Cardiac fibroblast (primary cell): ENCODE measurements at regions not wholly inside any gene's neighbourhood (a gene's known extent, or its start where the extent isn't known, plus 50 kb on each side); places are given as distances from the start of the nearest gene placed in this dataset.

Source experiments
- DNase-seq, 2 donors: peaks; one replicate each; pipeline versions ENCODE4 v3.0.0 to v3.0.0-alpha.2; 2010; ENCODE audit warnings: low read depth in 2 of 2
- H3K4me3 ChIP-seq, 2 donors: replicated peaks in 1 of 2; 1 replicate in 1 of 2; 2 replicates in 1 of 2; pipeline ENCODE4 v1.5.1; 2011; ENCODE audit warnings: low read depth in 2 of 2, low read length in 2 of 2, mild to moderate bottlenecking in 2 of 2, moderate library complexity in 1 of 2
- CTCF ChIP-seq: IDR thresholded peaks from one replicate; pipeline ENCODE4 v1.5.1; 2011; ENCODE audit warnings: low read depth, mild to moderate bottlenecking, low read length, inconsistent platforms

GRCh38 chr6:163925839-163926238 is 511.3 kb downstream of the QKI start:
- no peak for TF ChIP-seq CTCF
- H3K4me3 ChIP-seq: no peak overlapping the region
- no peak for DNase-seq

GRCh38 chr6:163923658-163924411 is 509.3 kb downstream of the QKI start:
- no peak for DNase-seq
- no peak for TF ChIP-seq CTCF
- no peak overlapping the region for H3K4me3 ChIP-seq

- no peak for DNase-seq
- no peak overlapping the region for H3K4me3 ChIP-seq
- TF ChIP-seq CTCF: no peak
Observed at GRCh38 chr6:163922562-163922961, 508.0 kb downstream of the QKI start.

- TF ChIP-seq CTCF: no peak
- DNase-seq: no peak
- no peak overlapping the region for H3K4me3 ChIP-seq
Observed at GRCh38 chr6:163919652-163920051, 505.1 kb downstream of the QKI start.

- TF ChIP-seq CTCF: no peak
- no peak overlapping the region for H3K4me3 ChIP-seq
- DNase-seq: no peak
Observed at GRCh38 chr6:163916315-163917081, 502.0 kb downstream of the QKI start.

GRCh38 chr6:163915131-163915530 is 500.6 kb downstream of the QKI start:
- no peak overlapping the region for H3K4me3 ChIP-seq
- DNase-seq: no peak
- no peak for TF ChIP-seq CTCF
